KMS-11 (cell line): ENCODE measurements at regions not wholly inside any gene's neighbourhood (a gene's known extent, or its start where the extent isn't known, plus 50 kb on each side); places are given as distances from the start of the nearest gene placed in this dataset.

Experiments used
- H2AFZ ChIP-seq: fragments of 200-600 bp; sonication (generic); 2 replicates; pipeline ENCODE4 v1.6.1; 2016; ENCODE audit warnings: antibody characterized with exemption, mixed run types, low read depth
- H3K27ac ChIP-seq: fragments of 200-600 bp; sonication (generic); 2 replicates; pipeline ENCODE4 v1.6.1; 2016; ENCODE audit warnings: mild to moderate bottlenecking, mixed run types
- H3K27me3 ChIP-seq: fragments of 200-600 bp; sonication (generic); 2 replicates; pipeline ENCODE4 v1.6.1; 2017; ENCODE audit warnings: mild to moderate bottlenecking, low read depth, mixed run types, moderate library complexity; ENCODE audit not compliant: insufficient read depth
- H3K36me3 ChIP-seq: fragments of 200-600 bp; sonication (generic); 2 replicates; pipeline ENCODE4 v1.6.1; 2017; ENCODE audit warnings: mild to moderate bottlenecking, mixed run types; ENCODE audit not compliant: insufficient read depth
- H3K4me1 ChIP-seq: fragments of 200-600 bp; sonication (generic); 2 replicates; pipeline ENCODE4 v1.6.1; 2016; ENCODE audit warnings: mild to moderate bottlenecking, low read depth, mixed run types; ENCODE audit not compliant: poor library complexity, severe bottlenecking
- H3K4me2 ChIP-seq: fragments of 200-600 bp; sonication (generic); 2 replicates; pipeline ENCODE4 v1.7.0; 2016; ENCODE audit warnings: mild to moderate bottlenecking, mixed run types
- H3K4me3 ChIP-seq: fragments of 200-600 bp; sonication (generic); IDR thresholded peaks from 2 replicates; pipeline ENCODE4 v1.6.1; 2017; ENCODE audit warnings: low read depth, low read length, mixed read lengths; ENCODE audit not compliant: insufficient read depth
- H3K79me2 ChIP-seq: fragments of 200-600 bp; sonication (generic); 2 replicates; pipeline ENCODE4 v1.6.1; 2016; ENCODE audit warnings: low read depth, mixed run types; ENCODE audit not compliant: insufficient read depth
- H3K9ac ChIP-seq: fragments of 200-600 bp; sonication (generic); 2 replicates; pipeline ENCODE4 v1.6.1; 2016; ENCODE audit warnings: mild to moderate bottlenecking, mixed run types
- H4K20me1 ChIP-seq: fragments of 200-600 bp; sonication (generic); 2 replicates; pipeline ENCODE4 v1.6.1; 2016; ENCODE audit warnings: mild to moderate bottlenecking, mixed run types; ENCODE audit not compliant: insufficient read depth
- CTCF ChIP-seq: fragments of 200-600 bp; sonication (generic); conservative IDR thresholded peaks from 2 replicates; pipeline ENCODE4 v1.6.1; 2017; ENCODE audit warnings: low read depth, mild to moderate bottlenecking, antibody characterized with exemption, low read length, moderate library complexity, mixed read lengths

- H2AFZ ChIP-seq: no peak overlapping the region
- H3K4me3 ChIP-seq: no peak overlapping the region
- H3K4me1 ChIP-seq: no peaks in the 10 kb centered on the region
- no peaks in the 10 kb centered on the region for H3K36me3 ChIP-seq
- no peak overlapping the region for H3K27ac ChIP-seq
- no peaks in the 10 kb centered on the region for H3K27me3 ChIP-seq
- H3K9ac ChIP-seq: no peak overlapping the region
- TF ChIP-seq CTCF: no peak
- no peak overlapping the region for H3K4me2 ChIP-seq
- H3K79me2 ChIP-seq: no peaks in the 10 kb centered on the region
- H4K20me1 ChIP-seq: no peaks in the 10 kb centered on the region
These were observed 252.8 kb upstream of the APCDD1 start for GRCh38 chr18:10201659-10202058.

GRCh38 chr18:10202845-10203321 lies 251.6 kb upstream of the APCDD1 start:
- no peaks in the 10 kb centered on the region for H3K4me1 ChIP-seq
- no peak for TF ChIP-seq CTCF
- H3K79me2 ChIP-seq: no peaks in the 10 kb centered on the region
- no peaks in the 10 kb centered on the region for H3K27me3 ChIP-seq
- H3K4me3 ChIP-seq: no peak overlapping the region
- H3K27ac ChIP-seq: no peak overlapping the region
- H4K20me1 ChIP-seq: no peaks in the 10 kb centered on the region
- H3K4me2 ChIP-seq: no peak overlapping the region
- no peak overlapping the region for H3K9ac ChIP-seq
- H2AFZ ChIP-seq: no peak overlapping the region
- no peaks in the 10 kb centered on the region for H3K36me3 ChIP-seq

- Histone ChIP-seq H2AFZ (no peak overlapping the region), H3K4me1 (no peaks in the 10 kb centered on the region), H3K27ac (no peak overlapping the region), H3K79me2 (no peaks in the 10 kb centered on the region), H3K27me3 (no peaks in the 10 kb centered on the region), H3K36me3 (no peaks in the 10 kb centered on the region), H3K9ac (no peak overlapping the region), H3K4me2 (no peak overlapping the region), H4K20me1 (no peaks in the 10 kb centered on the region), H3K4me3 (no peak overlapping the region)
- TF ChIP-seq CTCF: no peak
These were observed 249.3 kb upstream of the APCDD1 start for GRCh38 chr18:10205151-10205550.

- H3K4me1 ChIP-seq: no peaks in the 10 kb centered on the region
- H3K27ac ChIP-seq: no peak overlapping the region
- no peak overlapping the region for H3K9ac ChIP-seq
- TF ChIP-seq CTCF: no peak
- no peak overlapping the region for H3K4me3 ChIP-seq
- H3K4me2 ChIP-seq: no peak overlapping the region
- H3K27me3 ChIP-seq: no peaks in the 10 kb centered on the region
- H3K79me2 ChIP-seq: no peaks in the 10 kb centered on the region
- no peak overlapping the region for H2AFZ ChIP-seq
- no peaks in the 10 kb centered on the region for H4K20me1 ChIP-seq
- no peaks in the 10 kb centered on the region for H3K36me3 ChIP-seq
These were observed 246.6 kb upstream of the APCDD1 start for GRCh38 chr18:10207682-10208345.
